ENCODE measurements at regions not wholly inside any gene's neighbourhood (a gene's known extent, or its start where the extent isn't known, plus 50 kb on each side); places are given as distances from the start of the nearest gene placed in this dataset.

DNA sequence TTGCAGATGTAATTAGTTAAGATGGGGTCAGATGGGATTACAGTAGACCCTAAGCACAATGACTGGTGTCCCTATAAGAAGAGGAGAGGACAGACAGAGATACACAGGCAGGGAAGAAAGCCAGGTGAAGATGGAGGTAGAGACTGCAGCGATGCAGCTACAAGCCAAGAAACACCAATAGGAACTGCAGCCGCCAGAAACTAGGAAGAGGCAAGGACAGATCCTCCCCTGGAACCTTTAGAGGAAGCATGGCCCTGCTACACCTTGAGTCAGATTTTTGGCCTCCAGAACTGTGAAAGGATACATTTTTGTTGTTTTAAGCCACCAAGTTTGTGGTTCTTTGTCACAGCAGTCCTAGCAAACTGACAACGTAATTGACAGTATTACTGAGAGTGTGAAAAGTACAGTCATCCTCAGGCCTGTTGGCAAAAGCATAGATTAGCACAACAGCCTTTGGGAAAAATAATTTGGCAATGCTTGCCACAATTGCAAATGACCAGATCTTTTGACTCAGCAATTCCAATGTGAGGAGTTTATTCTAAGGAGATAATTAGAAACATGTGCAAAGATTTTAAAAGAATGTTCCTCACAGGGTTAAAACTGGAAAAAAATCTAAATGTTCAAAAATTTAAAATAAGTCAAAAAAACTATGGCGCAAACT is 82.6 kb upstream of the TJP1 start:
- TF ChIP-seq CTCF (IDR thresholded peaks at IDR 0.05; ENCODE audit: low read depth, low read length), result no peak
- no peak overlapping the region for H3K4me3 ChIP-seq (ENCODE audit: low read depth, low read length)

DNA sequence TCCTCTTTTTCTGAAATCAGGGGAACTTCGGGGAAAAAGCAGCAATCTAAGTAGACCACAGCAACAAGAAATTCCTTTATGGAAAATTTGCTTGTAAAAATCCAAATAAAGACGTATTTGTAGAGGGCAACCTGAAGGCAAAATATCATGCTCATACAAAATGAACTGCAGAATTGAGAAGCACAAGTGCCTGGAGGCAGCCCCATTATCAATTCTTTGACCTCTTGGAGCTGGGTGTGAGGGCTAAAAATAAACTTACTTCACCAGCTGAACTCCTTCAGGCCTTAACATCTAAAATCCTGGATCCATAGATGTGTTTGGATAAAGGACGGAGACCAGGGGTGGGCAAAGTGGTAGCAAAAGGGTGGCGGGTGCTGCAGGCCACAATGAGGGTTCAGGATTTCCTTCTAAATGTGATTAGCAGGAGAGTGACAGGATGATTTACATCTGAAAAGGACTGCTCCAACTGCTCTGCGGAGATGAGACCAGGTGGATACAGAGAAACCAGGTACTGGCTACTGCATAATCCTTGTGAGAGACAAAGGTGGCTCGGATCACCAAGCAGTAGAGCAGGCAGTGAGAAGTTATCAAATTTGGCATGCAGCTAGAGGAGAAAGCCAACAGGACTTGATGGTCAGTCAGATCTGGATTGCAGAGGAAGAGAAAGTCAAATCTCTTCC is 81.7 kb upstream of the TJP1 start:
- TF ChIP-seq CTCF (IDR thresholded peaks at IDR 0.05; ENCODE audit: low read depth, low read length), result no peak

DNA sequence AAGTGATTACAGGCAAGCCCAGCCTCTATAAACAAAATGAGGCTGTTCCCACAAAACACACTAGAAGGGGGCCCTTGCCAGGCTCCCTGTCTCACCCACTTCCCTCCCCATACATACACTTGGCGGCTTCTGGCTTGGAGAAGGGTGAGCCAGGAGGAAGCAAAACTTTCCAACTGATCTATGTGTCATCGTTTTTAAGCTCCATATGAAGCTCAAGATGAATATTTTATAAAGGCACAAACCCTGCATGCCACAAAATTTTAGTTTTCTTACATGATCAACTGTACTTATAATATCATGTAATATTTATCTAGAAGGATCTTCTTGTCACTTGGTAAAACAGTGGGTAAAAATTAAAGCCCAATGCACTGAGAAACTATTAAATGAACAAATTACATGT is 80.8 kb upstream of the TJP1 start:
- no peak overlapping the region for H3K4me3 ChIP-seq (ENCODE audit: low read depth, low read length)
- no peak for TF ChIP-seq CTCF (IDR thresholded peaks at IDR 0.05; ENCODE audit: low read depth, low read length)

More for the DNA sequence above, 81.7 kb upstream of the TJP1 start:
- no peak overlapping the region for H3K4me3 ChIP-seq (ENCODE audit: low read depth, low read length)

DNA sequence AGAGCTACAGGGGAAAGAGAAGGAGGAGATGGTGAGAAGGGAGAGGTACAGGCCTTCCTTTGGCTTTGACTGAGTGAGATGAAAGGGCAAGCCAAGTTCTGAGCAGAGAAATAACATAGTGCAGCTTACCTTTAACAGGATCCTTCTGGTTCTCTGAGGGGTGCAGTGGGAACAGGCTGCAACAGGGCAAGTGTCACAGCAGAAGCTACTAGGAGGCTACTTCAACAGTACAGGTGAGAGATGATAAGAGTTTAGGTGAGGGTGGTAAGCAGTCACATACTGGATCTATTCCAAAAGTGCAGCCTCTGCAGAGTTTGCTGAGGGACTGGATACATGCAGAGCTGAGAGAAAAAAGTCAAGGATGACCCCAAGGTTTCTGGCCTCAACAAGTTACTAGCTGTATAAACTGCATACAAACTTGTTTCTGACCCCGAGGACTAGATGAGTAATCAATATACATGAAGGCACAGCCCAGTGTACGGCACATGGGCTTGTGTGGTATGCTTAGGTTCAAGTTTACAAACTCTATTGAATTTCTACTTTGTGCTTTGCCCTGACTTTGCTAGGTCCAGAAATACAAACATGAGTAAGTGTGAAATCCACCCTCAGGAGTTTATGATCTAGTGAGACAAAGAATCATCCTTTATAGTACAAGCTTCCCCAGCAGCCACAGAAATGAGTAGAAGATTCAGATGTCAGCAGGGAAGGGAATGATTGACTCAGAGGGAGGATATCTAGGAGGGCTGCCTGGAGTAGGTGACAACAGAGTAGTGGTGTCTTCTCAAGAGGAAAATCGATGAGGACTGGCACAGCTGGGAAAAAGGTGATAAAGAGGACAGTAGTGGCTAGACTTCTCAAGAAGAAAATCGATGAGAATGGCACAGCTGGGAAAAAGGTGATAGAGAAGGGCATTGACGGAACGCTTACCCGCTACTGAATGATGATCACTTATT is 78.2 kb upstream of the TJP1 start:
- TF ChIP-seq CTCF (IDR thresholded peaks at IDR 0.05; ENCODE audit: low read depth, low read length), result no peak
- H3K4me3 ChIP-seq (ENCODE audit: low read depth, low read length), result no peak overlapping the region

- no peak for TF ChIP-seq CTCF (IDR thresholded peaks at IDR 0.05; ENCODE audit: low read depth, low read length)
These were observed 73.8 kb upstream of the TJP1 start for GRCh38 chr15:29896062-29896461.

DNA sequence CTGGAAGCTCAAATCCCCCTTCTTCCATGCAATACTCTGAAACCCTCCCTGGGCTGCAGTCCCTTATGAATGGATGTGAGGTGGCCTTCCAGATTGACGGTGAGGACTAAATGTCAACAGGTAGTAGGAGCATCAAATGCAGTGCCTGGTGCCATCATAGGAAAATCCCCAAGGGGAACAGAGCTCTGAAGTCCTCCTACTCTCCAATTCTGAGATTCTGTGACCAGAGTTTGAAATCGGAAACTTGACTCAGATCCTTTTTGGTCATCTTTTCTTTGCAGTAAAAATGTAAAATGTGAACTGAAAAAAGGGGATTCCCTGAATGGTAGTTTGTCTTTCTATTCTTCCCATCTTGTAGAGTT is 68.8 kb upstream of the TJP1 start:
- no peak overlapping the region for H3K4me3 ChIP-seq (ENCODE audit: low read depth, low read length)
- no peak for TF ChIP-seq CTCF (IDR thresholded peaks at IDR 0.05; ENCODE audit: low read depth, low read length)

More at GRCh38 chr15:29896062-29896461, 73.8 kb upstream of the TJP1 start:
- H3K4me3 ChIP-seq (ENCODE audit: low read depth, low read length), result no peak overlapping the region
